B cell (primary cell): ENCODE measurements at regions not wholly inside any gene's neighbourhood (a gene's known extent, or its start where the extent isn't known, plus 50 kb on each side); places are given as distances from the start of the nearest gene placed in this dataset.

ENCODE experiments used
- EZH2 ChIP-seq: IDR thresholded peaks from 2 replicates; pipeline ENCODE4 v1.6.1; 2012; ENCODE audit warnings: borderline replicate concordance, low read depth, mild to moderate bottlenecking, moderate library complexity, low read length; ENCODE audit not compliant: insufficient read depth, poor library complexity, severe bottlenecking
- TF ChIP-seq, protein P1 (sequence below): fragments of 200-600 bp; IDR thresholded peaks from one replicate; pipeline ENCODE4 v1.8.0; 2022; ENCODE audit warnings: antibody characterized with exemption, mild to moderate bottlenecking

DNA sequence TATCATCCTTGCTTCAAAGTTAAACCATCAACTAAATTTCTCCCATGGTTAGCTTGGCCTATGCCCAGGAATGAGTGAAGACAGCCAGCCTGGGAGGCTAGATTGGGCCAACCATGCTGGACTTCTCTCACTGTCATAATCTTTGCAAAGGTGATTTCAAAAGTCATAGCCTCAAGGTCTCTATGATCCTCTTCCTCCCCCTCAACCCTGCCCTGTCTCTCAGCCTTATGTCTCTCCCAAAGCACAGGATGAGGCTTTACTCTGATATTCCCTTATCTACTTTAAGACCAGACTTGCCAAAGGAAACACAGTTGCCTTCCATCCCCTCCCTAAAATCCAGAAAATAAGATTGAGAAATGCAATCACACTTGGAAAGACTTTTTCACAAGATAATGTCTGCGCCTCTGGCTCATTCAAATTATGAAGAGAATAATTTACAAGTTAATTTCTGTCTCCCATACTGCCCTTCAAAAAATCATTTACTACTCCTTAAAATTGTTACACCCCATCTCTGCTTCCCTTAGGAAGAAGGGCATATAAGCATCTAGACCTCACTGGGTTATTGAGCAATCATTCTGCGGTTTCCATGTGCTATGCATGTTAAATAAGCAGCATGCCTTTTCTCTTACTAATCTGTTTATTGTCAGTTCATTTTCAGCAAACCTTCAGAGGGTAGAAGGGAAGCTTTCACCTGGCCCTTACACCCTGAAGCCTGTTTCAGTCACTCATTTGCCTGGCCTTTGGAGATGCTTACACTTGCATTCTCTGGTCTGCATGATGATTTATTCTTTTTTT, 113.8 kb upstream of the ANKRD55 start:
- TF ChIP-seq, protein P1, sequence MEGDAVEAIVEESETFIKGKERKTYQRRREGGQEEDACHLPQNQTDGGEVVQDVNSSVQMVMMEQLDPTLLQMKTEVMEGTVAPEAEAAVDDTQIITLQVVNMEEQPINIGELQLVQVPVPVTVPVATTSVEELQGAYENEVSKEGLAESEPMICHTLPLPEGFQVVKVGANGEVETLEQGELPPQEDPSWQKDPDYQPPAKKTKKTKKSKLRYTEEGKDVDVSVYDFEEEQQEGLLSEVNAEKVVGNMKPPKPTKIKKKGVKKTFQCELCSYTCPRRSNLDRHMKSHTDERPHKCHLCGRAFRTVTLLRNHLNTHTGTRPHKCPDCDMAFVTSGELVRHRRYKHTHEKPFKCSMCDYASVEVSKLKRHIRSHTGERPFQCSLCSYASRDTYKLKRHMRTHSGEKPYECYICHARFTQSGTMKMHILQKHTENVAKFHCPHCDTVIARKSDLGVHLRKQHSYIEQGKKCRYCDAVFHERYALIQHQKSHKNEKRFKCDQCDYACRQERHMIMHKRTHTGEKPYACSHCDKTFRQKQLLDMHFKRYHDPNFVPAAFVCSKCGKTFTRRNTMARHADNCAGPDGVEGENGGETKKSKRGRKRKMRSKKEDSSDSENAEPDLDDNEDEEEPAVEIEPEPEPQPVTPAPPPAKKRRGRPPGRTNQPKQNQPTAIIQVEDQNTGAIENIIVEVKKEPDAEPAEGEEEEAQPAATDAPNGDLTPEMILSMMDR = no peak
- TF ChIP-seq EZH2 = no peak
